AG10803 (cell line): ENCODE measurements at regions not wholly inside any gene's neighbourhood (a gene's known extent, or its start where the extent isn't known, plus 50 kb on each side); places are given as distances from the start of the nearest gene placed in this dataset.

Experiments used
- DNase-seq: peaks from one replicate; pipeline ENCODE4 v3.0.0; 2010; ENCODE audit warnings: low read depth
- H3K4me3 ChIP-seq: 2 replicates; pipeline ENCODE4 v1.5.1; 2011; ENCODE audit warnings: mild to moderate bottlenecking, low read length, control low read depth
- CTCF ChIP-seq: conservative IDR thresholded peaks from 2 replicates; pipeline ENCODE4 v1.5.1; 2011; ENCODE audit warnings: mild to moderate bottlenecking, low read length, control low read depth, inconsistent platforms

GRCh38 chr7:113825832-113826231 is 93.0 kb downstream of the PPP1R3A start:
- no peak for TF ChIP-seq CTCF
- no peak for DNase-seq
- H3K4me3 ChIP-seq = no peak overlapping the region

GRCh38 chr7:113824117-113824823 is 94.5 kb downstream of the PPP1R3A start:
- TF ChIP-seq CTCF = no peak
- H3K4me3 ChIP-seq = no peak overlapping the region
- no peak for DNase-seq

GRCh38 chr7:113819474-113819873 is 99.3 kb downstream of the PPP1R3A start:
- no peak for DNase-seq
- H3K4me3 ChIP-seq = no peak overlapping the region
- no peak for TF ChIP-seq CTCF

GRCh38 chr7:113816639-113817038 is 102.2 kb downstream of the PPP1R3A start:
- no peak overlapping the region for H3K4me3 ChIP-seq
- no peak for TF ChIP-seq CTCF
- no peak for DNase-seq

- H3K4me3 ChIP-seq = no peak overlapping the region
- TF ChIP-seq CTCF = no peak
- no peak for DNase-seq
Observed at GRCh38 chr7:113813471-113813870, 105.3 kb downstream of the PPP1R3A start.

- TF ChIP-seq CTCF = no peak
- H3K4me3 ChIP-seq = no peak overlapping the region
- no peak for DNase-seq
Observed at GRCh38 chr7:113812591-113813255, 106.1 kb downstream of the PPP1R3A start.

- no peak for DNase-seq
- TF ChIP-seq CTCF = no peak
Observed at GRCh38 chr7:113810080-113810744, 108.6 kb downstream of the PPP1R3A start.

More at GRCh38 chr7:113810080-113810744, 108.6 kb downstream of the PPP1R3A start:
- H3K4me3 ChIP-seq = no peak overlapping the region
